SK-N-SH (cell line): ENCODE measurements at regions not wholly inside any gene's neighbourhood (a gene's known extent, or its start where the extent isn't known, plus 50 kb on each side); places are given as distances from the start of the nearest gene placed in this dataset.

Experiments used
- CTCF ChIP-seq: fragments of 200-600 bp; sonication (generic); IDR thresholded peaks from 2 replicates; pipeline ENCODE4 v1.6.1; 2017; ENCODE audit warnings: antibody characterized with exemption, mild to moderate bottlenecking, moderate library complexity
- EP300 ChIP-seq, 2 experiments: IDR thresholded peaks; 2 replicates each; pipeline versions ENCODE4 v1.4.0 to v1.6.1; 2012; ENCODE audit warnings: borderline replicate concordance in 1 of 2, low read depth in 1 of 2, low read length in 1 of 2
- EZH2phosphoT487 ChIP-seq: fragments of 200-600 bp; sonication (generic); IDR thresholded peaks from 2 replicates; pipeline ENCODE4 v1.6.1; 2017; ENCODE audit warnings: low read depth, mixed run types, mild to moderate bottlenecking, antibody characterized with exemption, moderate library complexity, borderline replicate concordance
- POLR2AphosphoS5 ChIP-seq: IDR thresholded peaks from 2 replicates; pipeline ENCODE4 v1.6.1; 2012; ENCODE audit warnings: low read depth, low read length
- RAD21 ChIP-seq: IDR thresholded peaks from 2 replicates; pipeline ENCODE4 v1.6.1; 2012; ENCODE audit warnings: mild to moderate bottlenecking, low read length
- TAF1 ChIP-seq: IDR thresholded peaks from 2 replicates; pipeline ENCODE4 v1.6.1; 2012; ENCODE audit warnings: low read depth, mild to moderate bottlenecking, low read length, moderate library complexity, borderline replicate concordance

GRCh38 chr13:37177125-37177524, 71.7 kb upstream of the CSNK1A1L start:
- TF ChIP-seq TAF1 (no peak), EZH2phosphoT487 (no peak), CTCF (no peak), EP300 (IDR thresholded peaks at IDR 0.05; ENCODE audit: borderline replicate concordance in 1 of 2, low read depth in 1 of 2, low read length in 1 of 2) (no peak), RAD21 (no peak), POLR2AphosphoS5 (no peak)
